ENCODE measurements at regions not wholly inside any gene's neighbourhood (a gene's known extent, or its start where the extent isn't known, plus 50 kb on each side); places are given as distances from the start of the nearest gene placed in this dataset.

GRCh38 chr1:55610203-55610602 lies 395.0 kb upstream of the USP24 start:
- no peaks in the 10 kb centered on the region for H3K4me1 ChIP-seq (replicated peaks)
- no peak for DNase-seq (ENCODE audit: low spot score)
- H3K27ac ChIP-seq: no peak overlapping the region
- H3K4me3 ChIP-seq: no peak overlapping the region
- H3K9me3 ChIP-seq: no peaks in the 10 kb centered on the region
- WGBS: 61% methylated on average over 3 of the region's 3 CpGs
- no peaks in the 10 kb centered on the region for H3K36me3 ChIP-seq
- TF ChIP-seq POLR2AphosphoS5 (IDR thresholded peaks at IDR 0.05) (no peak), POLR2A (IDR thresholded peaks at IDR 0.05) (no peak), CTCF (IDR thresholded peaks at IDR 0.05) (no peak)
- intact Hi-C loops (cut with DNase I): no loop called here
- H3K27me3 ChIP-seq (replicated peaks; ENCODE audit: insufficient read depth): no peaks in the 10 kb centered on the region

- H3K27me3 ChIP-seq (replicated peaks; ENCODE audit: insufficient read depth): no peaks in the 10 kb centered on the region
- intact Hi-C loops (cut with DNase I): no loop called here
- H3K9me3 ChIP-seq: no peaks in the 10 kb centered on the region
- TF ChIP-seq POLR2AphosphoS5 (IDR thresholded peaks at IDR 0.05): no peak
- TF ChIP-seq POLR2A (IDR thresholded peaks at IDR 0.05): no peak
- TF ChIP-seq CTCF (IDR thresholded peaks at IDR 0.05): no peak
- H3K4me3 ChIP-seq: no peak overlapping the region
- H3K36me3 ChIP-seq: no peaks in the 10 kb centered on the region
- no peak for DNase-seq (ENCODE audit: low spot score)
- H3K27ac ChIP-seq: no peak overlapping the region
- H3K4me1 ChIP-seq (replicated peaks): no peaks in the 10 kb centered on the region
These were observed 394.5 kb upstream of the USP24 start for GRCh38 chr1:55609630-55610029.

GRCh38 chr1:55605155-55605554 lies 390.0 kb upstream of the USP24 start:
- Histone ChIP-seq H3K27me3 (replicated peaks; ENCODE audit: insufficient read depth) (no peaks in the 10 kb centered on the region), H3K36me3 (no peaks in the 10 kb centered on the region), H3K27ac (peak overlapping the region in 1 of 2 donors; percentile 6), H3K4me1 (replicated peaks) (no peaks in the 10 kb centered on the region), H3K9me3 (no peaks in the 10 kb centered on the region), H3K4me3 (no peak overlapping the region)
- DNase-seq (ENCODE audit: low spot score): no peak
- intact Hi-C loops (cut with DNase I): no loop called here
- TF ChIP-seq CTCF (IDR thresholded peaks at IDR 0.05) (no peak), POLR2AphosphoS5 (IDR thresholded peaks at IDR 0.05) (no peak)
- WGBS: 57% methylated on average over 3 of the region's 3 CpGs

GRCh38 chr1:55604749-55605148 lies 389.6 kb upstream of the USP24 start:
- H3K4me3 ChIP-seq: no peak overlapping the region
- intact Hi-C loops (cut with DNase I): no loop called here
- DNase-seq (ENCODE audit: low spot score): no peak
- no peaks in the 10 kb centered on the region for H3K4me1 ChIP-seq (replicated peaks)
- H3K9me3 ChIP-seq: no peaks in the 10 kb centered on the region
- TF ChIP-seq POLR2AphosphoS5 (IDR thresholded peaks at IDR 0.05) (no peak), CTCF (IDR thresholded peaks at IDR 0.05) (no peak), POLR2A (IDR thresholded peaks at IDR 0.05) (no peak)
- H3K27ac ChIP-seq: peak overlapping the region in 1 of 2 donors; percentile 6
- no peaks in the 10 kb centered on the region for H3K36me3 ChIP-seq
- WGBS: 61% methylated on average over 3 of the region's 3 CpGs
- no peaks in the 10 kb centered on the region for H3K27me3 ChIP-seq (replicated peaks; ENCODE audit: insufficient read depth)

GRCh38 chr1:55604179-55604578 lies 389.0 kb upstream of the USP24 start:
- no peak overlapping the region for H3K4me3 ChIP-seq
- TF ChIP-seq CTCF (IDR thresholded peaks at IDR 0.05) (no peak), POLR2AphosphoS5 (IDR thresholded peaks at IDR 0.05) (no peak), POLR2A (IDR thresholded peaks at IDR 0.05) (no peak)
- no peak for DNase-seq (ENCODE audit: low spot score)
- no peaks in the 10 kb centered on the region for H3K27me3 ChIP-seq (replicated peaks; ENCODE audit: insufficient read depth)
- no peaks in the 10 kb centered on the region for H3K9me3 ChIP-seq
- intact Hi-C loops (cut with DNase I): no loop called here
- no peaks in the 10 kb centered on the region for H3K36me3 ChIP-seq
- H3K27ac ChIP-seq: no peak overlapping the region
- H3K4me1 ChIP-seq (replicated peaks): no peaks in the 10 kb centered on the region

Data from prostate gland (tissue), 2 donors.